ENCODE measurements at regions not wholly inside any gene's neighbourhood (a gene's known extent, or its start where the extent isn't known, plus 50 kb on each side); places are given as distances from the start of the nearest gene placed in this dataset.

GRCh38 chr11:28393348-28393747, 285.2 kb downstream of the METTL15 start:
- no peak for TF ChIP-seq CTCF (conservative IDR thresholded peaks at IDR 0.05; ENCODE audit: low read depth, low read length)
- TF ChIP-seq EZH2phosphoT487 (IDR thresholded peaks at IDR 0.05; ENCODE audit: borderline replicate concordance, low read length), result no peak
- TF ChIP-seq EZH2 (IDR thresholded peaks at IDR 0.05; ENCODE audit: low read length, unreplicated experiment), result no peak
